Stomach (tissue), 4 donors: ENCODE measurements at regions not wholly inside any gene's neighbourhood (a gene's known extent, or its start where the extent isn't known, plus 50 kb on each side); places are given as distances from the start of the nearest gene placed in this dataset.

ENCODE experiments used
- EP300 ChIP-seq: sonication (generic); formaldehyde crosslinking; IDR thresholded peaks from one replicate; pipeline ENCODE4 v1.6.1; 2017; ENCODE audit warnings: antibody characterized with exemption
- POLR2A ChIP-seq, 4 donors: fragments of 450-650 bp; IDR thresholded peaks; one replicate each; pipeline ENCODE4 v1.6.1; 2016; ENCODE audit warnings: antibody characterized with exemption in 4 of 4, control low read depth in 2 of 4, mild to moderate bottlenecking in 1 of 4, moderate library complexity in 1 of 4
- POLR2AphosphoS5 ChIP-seq, 3 donors: sonication (generic); formaldehyde crosslinking; IDR thresholded peaks; one replicate each; pipeline ENCODE4 v1.6.1; 2016; ENCODE audit warnings: antibody characterized with exemption in 3 of 3
- TF ChIP-seq, protein P1 (sequence below), 7 experiments: fragments of 450-650 bp in 4 of 7; fragments of 200-600 bp in 3 of 7; sonication (generic) in 3 of 7; IDR thresholded peaks; one replicate each; pipeline ENCODE4 v1.5.1; 2016 to 2019; ENCODE audit warnings: antibody characterized with exemption in 7 of 7, control low read depth in 2 of 7, mild to moderate bottlenecking in 1 of 7

DNA sequence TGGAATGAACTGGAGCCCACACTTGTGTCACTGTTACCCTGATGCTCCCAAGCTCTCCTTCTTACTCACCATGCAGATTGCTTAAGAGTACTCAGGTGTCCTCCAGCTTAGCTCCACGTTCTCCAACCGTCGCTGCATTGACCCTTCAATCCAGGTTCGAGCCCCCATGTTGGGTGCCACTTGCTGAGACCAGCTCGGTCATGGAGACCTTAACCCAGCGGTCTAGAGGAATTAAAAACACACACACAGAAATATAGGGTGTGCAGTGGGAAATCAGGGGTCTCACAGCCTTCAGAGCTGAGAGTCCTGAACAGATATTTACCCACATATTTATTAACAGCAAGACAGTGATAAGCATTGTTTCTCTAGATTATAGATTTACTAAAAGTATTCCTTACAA, 229.1 kb upstream of the APCDD1 start:
- TF ChIP-seq POLR2AphosphoS5 (IDR thresholded peaks at IDR 0.05) (no peak), POLR2A (IDR thresholded peaks at IDR 0.05) (no peak), EP300 (no peak)
- TF ChIP-seq, protein P1, sequence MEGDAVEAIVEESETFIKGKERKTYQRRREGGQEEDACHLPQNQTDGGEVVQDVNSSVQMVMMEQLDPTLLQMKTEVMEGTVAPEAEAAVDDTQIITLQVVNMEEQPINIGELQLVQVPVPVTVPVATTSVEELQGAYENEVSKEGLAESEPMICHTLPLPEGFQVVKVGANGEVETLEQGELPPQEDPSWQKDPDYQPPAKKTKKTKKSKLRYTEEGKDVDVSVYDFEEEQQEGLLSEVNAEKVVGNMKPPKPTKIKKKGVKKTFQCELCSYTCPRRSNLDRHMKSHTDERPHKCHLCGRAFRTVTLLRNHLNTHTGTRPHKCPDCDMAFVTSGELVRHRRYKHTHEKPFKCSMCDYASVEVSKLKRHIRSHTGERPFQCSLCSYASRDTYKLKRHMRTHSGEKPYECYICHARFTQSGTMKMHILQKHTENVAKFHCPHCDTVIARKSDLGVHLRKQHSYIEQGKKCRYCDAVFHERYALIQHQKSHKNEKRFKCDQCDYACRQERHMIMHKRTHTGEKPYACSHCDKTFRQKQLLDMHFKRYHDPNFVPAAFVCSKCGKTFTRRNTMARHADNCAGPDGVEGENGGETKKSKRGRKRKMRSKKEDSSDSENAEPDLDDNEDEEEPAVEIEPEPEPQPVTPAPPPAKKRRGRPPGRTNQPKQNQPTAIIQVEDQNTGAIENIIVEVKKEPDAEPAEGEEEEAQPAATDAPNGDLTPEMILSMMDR (IDR thresholded peaks at IDR 0.05) = no peak
